Fibroblast of lung (primary cell): ENCODE measurements at regions not wholly inside any gene's neighbourhood (a gene's known extent, or its start where the extent isn't known, plus 50 kb on each side); places are given as distances from the start of the nearest gene placed in this dataset.

Source experiments
- DNase-seq, 2 donors: peaks; one replicate each; pipeline versions ENCODE4 v3.0.0 to v3.0.0-alpha.2; 2010; ENCODE audit warnings: low read depth in 2 of 2
- H2AFZ ChIP-seq: 2 replicates; pipeline ENCODE4 v1.5.1; 2012; ENCODE audit warnings: low read length, control low read depth, inconsistent platforms
- H3K27ac ChIP-seq: 2 replicates; pipeline ENCODE4 v1.5.1; 2011; ENCODE audit warnings: low read length, control low read depth; ENCODE audit not compliant: insufficient read depth
- H3K27me3 ChIP-seq: 2 replicates; pipeline ENCODE4 v1.5.1; 2011; ENCODE audit warnings: mild to moderate bottlenecking, low read length; ENCODE audit not compliant: control insufficient read depth, insufficient read depth
- H3K36me3 ChIP-seq: 2 replicates; pipeline ENCODE4 v1.5.1; 2011; ENCODE audit warnings: low read length; ENCODE audit not compliant: control insufficient read depth, insufficient read depth
- H3K4me1 ChIP-seq: 2 replicates; pipeline ENCODE4 v1.5.1; 2011; ENCODE audit warnings: low read length; ENCODE audit not compliant: control insufficient read depth, insufficient read depth; ENCODE audit errors: extremely low read depth
- H3K4me2 ChIP-seq: 2 replicates; pipeline ENCODE4 v1.5.1; 2011; ENCODE audit warnings: low read length, control low read depth; ENCODE audit not compliant: insufficient read depth; ENCODE audit errors: extremely low read depth
- H3K4me3 ChIP-seq, 4 experiments: fragments of 200-600 bp in 1 of 4; sonication (generic) in 1 of 4; replicated peaks in 1 of 4; 2 replicates each; pipeline ENCODE4 v1.5.1; 2011 to 2016; ENCODE audit warnings: low read length in 4 of 4, low read depth in 3 of 4, mild to moderate bottlenecking in 3 of 4, control low read depth in 2 of 4, inconsistent platforms in 1 of 4, mixed read lengths in 1 of 4; ENCODE audit not compliant: insufficient read depth in 1 of 4; ENCODE audit errors: control extremely low read depth in 1 of 4
- H3K79me2 ChIP-seq: 2 replicates; pipeline ENCODE4 v1.5.1; 2012; ENCODE audit warnings: mild to moderate bottlenecking, low read length, inconsistent platforms; ENCODE audit not compliant: control insufficient read depth, insufficient read depth
- H3K9ac ChIP-seq: 2 replicates; pipeline ENCODE4 v1.5.1; 2011; ENCODE audit warnings: mild to moderate bottlenecking, low read length, control low read depth; ENCODE audit not compliant: insufficient read depth
- H3K9me3 ChIP-seq: 2 replicates; pipeline ENCODE4 v1.5.1; 2012; ENCODE audit warnings: low read depth, low read length; ENCODE audit not compliant: control insufficient read depth, insufficient read depth
- H4K20me1 ChIP-seq: 2 replicates; pipeline ENCODE4 v1.5.1; 2011; ENCODE audit warnings: low read length; ENCODE audit not compliant: control insufficient read depth, insufficient read depth; ENCODE audit errors: extremely low read depth
- CTCF ChIP-seq, 2 donors: IDR thresholded peaks in 1 of 2; conservative IDR thresholded peaks in 1 of 2; 1 replicate in 1 of 2; 2 replicates in 1 of 2; pipeline ENCODE4 v1.5.1; 2011 to 2012; ENCODE audit warnings: low read length in 2 of 2, control low read depth in 1 of 2, inconsistent platforms in 1 of 2, low read depth in 1 of 2, mild to moderate bottlenecking in 1 of 2
- EZH2 ChIP-seq: IDR thresholded peaks from 2 replicates; pipeline ENCODE4 v1.5.1; 2012; ENCODE audit warnings: low read length, control low read depth, mild to moderate bottlenecking; ENCODE audit errors: missing control alignments

- H3K9me3 ChIP-seq: no peaks in the 10 kb centered on the region
- H3K4me3 ChIP-seq: no peak overlapping the region
- TF ChIP-seq CTCF (conservative IDR thresholded peaks at IDR 0.05 in 1 of 2, IDR thresholded peaks at IDR 0.05 in 1 of 2; ENCODE audit: low read depth in 1 of 2, low read length in 2 of 2): no peak
- no peak for TF ChIP-seq EZH2
- H3K27me3 ChIP-seq: no peaks in the 10 kb centered on the region
- no peak for DNase-seq
- no peak overlapping the region for H2AFZ ChIP-seq
- no peak overlapping the region for H3K9ac ChIP-seq
- no peaks in the 10 kb centered on the region for H4K20me1 ChIP-seq
- H3K27ac ChIP-seq: no peak overlapping the region
- H3K79me2 ChIP-seq: no peaks in the 10 kb centered on the region
- H3K4me2 ChIP-seq: no peak overlapping the region
- H3K36me3 ChIP-seq: no peaks in the 10 kb centered on the region
- H3K4me1 ChIP-seq: no peaks in the 10 kb centered on the region
Observed at GRCh38 chr7:131867461-131867860, 311.0 kb upstream of the PODXL start.

- Histone ChIP-seq H3K9ac (no peak overlapping the region), H3K36me3 (no peaks in the 10 kb centered on the region), H4K20me1 (no peaks in the 10 kb centered on the region), H3K4me1 (no peaks in the 10 kb centered on the region), H2AFZ (no peak overlapping the region), H3K27ac (no peak overlapping the region), H3K27me3 (no peaks in the 10 kb centered on the region), H3K9me3 (no peaks in the 10 kb centered on the region), H3K4me2 (no peak overlapping the region), H3K79me2 (no peaks in the 10 kb centered on the region), H3K4me3 (no peak overlapping the region)
- DNase-seq: no peak
- no peak for TF ChIP-seq EZH2
- TF ChIP-seq CTCF (conservative IDR thresholded peaks at IDR 0.05 in 1 of 2, IDR thresholded peaks at IDR 0.05 in 1 of 2; ENCODE audit: low read depth in 1 of 2, low read length in 2 of 2): no peak
Observed at GRCh38 chr7:131865911-131866310, 309.5 kb upstream of the PODXL start.

GRCh38 chr7:131861620-131862346, 305.4 kb upstream of the PODXL start:
- Histone ChIP-seq H3K4me1 (no peaks in the 10 kb centered on the region), H4K20me1 (no peaks in the 10 kb centered on the region), H3K27me3 (no peaks in the 10 kb centered on the region), H3K9me3 (no peaks in the 10 kb centered on the region), H3K36me3 (no peaks in the 10 kb centered on the region), H3K4me2 (no peak overlapping the region), H3K79me2 (no peaks in the 10 kb centered on the region), H2AFZ (no peak overlapping the region), H3K27ac (no peak overlapping the region), H3K9ac (no peak overlapping the region), H3K4me3 (no peak overlapping the region)
- peak; percentile 15 to 86 for DNase-seq
- no peak for TF ChIP-seq CTCF (conservative IDR thresholded peaks at IDR 0.05 in 1 of 2, IDR thresholded peaks at IDR 0.05 in 1 of 2; ENCODE audit: low read depth in 1 of 2, low read length in 2 of 2)
- TF ChIP-seq EZH2: no peak
